Stimulated activated CD4-positive, alpha-beta T cell treated with anti-CD3 and anti-CD28 coated beads, Interleukin-1b, Interleukin-23, amount 100 ng/mL, for 48 hours (primary cell): ENCODE measurements at regions not wholly inside any gene's neighbourhood (a gene's known extent, or its start where the extent isn't known, plus 50 kb on each side); places are given as distances from the start of the nearest gene placed in this dataset.
"Not testable (repeated sequence)": the region's sequence is repeated elsewhere in the genome, so short reads cannot be mapped to it uniquely, and the experiment has no call there.

Experiments
- DNase-seq: peaks from one replicate; pipeline ENCODE4 v3.0.0-alpha.2; 2020

DNA sequence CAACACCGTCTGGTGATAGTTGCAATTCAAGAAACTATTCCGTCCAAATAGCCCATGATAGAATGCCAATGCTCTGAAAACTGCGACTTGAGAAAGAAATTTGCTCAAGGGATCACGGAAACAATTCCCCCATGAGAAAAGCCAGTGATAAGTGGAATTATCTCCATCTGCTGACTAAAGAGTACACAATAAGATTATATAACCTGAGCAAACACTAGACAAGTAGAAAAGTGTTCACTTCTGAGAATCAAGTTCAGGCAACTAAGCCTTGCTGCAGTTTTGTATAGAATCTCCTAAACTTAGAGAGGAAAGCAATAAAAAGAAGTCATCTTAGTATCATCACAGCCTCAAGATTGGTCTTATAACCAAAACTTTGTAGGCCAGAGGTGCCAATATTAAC lies 336.3 kb upstream of the NRXN1 start:
- DNase-seq: no peak

DNA sequence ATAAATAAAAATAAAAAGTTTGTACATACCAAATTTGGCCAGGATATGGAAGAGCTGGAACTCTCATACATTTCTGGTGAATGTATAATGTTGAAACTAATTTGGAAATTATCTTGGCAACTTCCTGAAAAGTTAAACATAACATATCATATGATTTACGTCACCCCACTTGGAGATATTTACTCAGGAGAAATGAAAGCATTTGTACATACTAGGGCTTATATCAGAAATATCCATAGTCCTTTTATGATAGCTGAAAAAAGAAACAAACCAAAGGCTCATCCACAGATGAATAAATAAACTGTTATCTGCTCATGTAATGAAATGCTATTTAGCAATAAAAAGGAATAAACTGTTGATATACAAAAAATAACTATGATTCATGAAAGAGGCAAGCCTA lies 318.2 kb upstream of the NRXN1 start:
- no peak for DNase-seq

DNA sequence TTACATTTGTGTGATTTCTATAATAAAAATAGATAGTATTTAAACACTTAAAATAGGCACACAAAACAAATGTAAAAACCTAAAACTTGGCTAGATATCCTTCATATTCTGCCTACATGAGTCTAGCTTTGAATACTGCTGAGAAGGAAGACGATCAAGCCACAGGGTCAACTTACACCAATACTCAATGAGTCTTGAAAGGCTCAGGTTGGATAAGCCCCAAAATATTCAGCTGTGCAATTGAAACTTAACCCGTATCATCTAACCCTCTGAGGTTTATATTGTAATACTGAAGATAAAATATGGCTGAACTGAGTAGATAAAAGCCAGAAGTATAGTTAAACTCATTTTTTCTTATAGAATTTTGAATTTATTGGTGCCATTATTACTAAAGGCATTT lies 313.0 kb upstream of the NRXN1 start:
- no peak for DNase-seq

DNA sequence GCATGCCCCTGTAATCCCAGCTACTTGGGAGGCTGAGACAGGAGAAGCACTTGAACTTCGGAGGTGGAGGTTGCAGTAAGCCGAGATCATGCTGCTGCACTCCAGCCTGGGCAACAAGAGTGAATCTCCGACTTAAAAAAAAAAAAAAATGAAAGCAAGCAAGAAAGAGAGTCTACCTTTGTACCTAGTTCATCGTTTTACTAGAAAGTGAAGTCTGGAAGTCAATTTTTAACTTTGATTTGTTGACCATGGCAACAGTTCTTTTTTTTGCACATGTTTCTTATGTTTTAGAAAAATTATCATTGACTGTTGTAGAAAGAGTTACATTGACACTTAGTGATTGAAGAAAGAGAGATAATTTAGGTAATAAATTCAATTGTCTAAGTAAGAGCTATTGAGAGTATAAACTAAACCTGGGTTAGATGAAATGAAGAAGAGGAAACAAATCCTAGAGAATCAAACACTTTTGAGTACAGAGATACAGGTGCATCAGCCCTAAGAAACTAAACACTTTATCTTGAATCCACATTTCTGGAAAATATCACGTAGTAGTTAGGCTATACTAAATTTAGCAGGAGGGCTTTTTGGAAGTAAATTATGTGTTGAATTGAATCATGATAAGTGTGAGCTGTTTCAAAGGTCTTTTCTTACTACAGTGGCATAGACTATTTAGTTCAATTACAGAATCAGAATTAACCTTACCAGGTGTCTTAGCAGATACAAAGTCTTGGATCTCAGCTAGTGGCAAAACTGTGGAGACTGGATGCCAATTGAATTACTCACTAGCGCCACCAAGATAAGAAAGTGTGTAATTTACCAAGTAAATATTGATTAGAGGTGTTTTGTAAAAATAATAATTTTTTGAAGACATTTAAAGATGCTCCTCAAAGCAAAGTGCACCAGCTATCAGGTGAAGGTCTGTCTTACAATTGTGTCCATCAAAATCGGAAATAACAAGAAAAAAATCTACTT lies 303.4 kb upstream of the NRXN1 start:
- no peak for DNase-seq

DNA sequence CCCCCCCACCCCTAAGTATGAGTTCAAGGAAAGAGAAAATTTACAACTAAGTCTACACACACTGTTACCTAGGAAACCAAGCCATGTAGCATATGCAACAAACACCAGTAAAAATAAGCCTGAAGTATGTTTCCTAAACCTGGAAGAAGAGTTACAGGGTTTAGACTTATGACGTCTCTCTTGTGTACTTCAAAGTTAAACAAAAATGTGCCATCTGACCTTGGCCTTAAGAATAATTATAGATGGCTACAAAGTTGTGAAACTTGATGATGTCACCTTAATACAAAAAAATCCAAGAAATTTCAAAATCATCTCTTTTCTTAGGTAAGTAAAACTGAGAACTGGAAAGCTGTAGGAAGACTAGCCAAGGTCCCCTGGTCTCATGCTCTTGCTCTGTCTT lies 297.6 kb upstream of the NRXN1 start:
- no peak for DNase-seq

DNA sequence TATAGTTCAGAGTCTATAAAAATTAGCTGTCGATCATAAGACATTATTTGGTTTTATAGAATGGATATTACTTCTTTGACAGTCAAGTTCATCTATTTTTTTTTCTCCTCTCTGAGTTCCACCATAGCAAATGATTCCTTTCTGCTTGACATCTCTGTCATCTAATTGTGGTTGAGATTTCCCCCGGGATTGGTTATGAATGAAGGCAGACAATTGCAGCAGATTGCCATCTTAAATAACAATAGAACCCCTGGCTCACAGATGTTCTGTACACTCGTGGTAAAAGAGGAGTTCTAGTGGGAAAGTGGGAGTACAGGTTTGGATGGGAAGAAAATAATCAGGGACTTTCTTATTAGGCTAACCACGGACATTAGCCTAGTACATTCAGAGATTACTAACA lies 292.1 kb upstream of the NRXN1 start:
- no peak for DNase-seq

DNA sequence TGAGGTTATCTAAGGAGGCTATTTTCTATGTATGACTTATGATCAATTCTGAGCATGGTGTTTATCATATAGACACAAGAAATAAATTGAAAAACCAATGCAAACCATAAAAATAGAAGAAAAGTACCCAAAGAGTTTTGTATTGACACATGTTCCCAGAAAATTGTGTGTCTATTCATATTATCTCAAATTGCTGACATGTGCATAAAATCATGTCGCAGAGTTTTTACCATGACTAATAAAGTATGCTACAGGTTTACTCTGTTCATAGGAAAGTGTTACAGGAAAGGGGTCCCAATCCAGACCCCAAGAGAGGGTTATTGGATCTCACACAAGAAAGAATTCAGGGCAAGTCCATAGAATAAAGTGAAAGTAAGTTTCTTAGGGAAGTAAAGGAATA lies 290.7 kb upstream of the NRXN1 start:
- no peak for DNase-seq

DNA sequence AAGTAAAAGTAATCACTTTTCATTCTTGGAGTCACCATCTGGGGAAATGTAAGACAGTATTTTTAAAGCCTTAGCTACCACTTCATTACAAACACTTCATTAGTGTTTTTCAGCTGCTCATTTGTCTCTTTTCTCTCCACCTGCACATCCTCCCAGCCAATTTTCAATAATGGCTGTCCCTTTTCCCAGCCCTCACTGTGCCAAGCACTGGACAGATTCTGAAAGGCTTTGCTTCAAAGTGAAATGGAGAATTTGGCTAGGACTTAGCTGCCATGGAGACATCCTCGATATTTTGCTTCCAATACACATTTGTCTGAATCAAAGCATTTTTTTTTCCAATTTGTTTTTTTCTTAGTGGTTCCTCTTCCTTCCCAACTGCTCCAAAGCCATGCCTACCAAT lies 272.4 kb upstream of the NRXN1 start:
- no peak for DNase-seq

DNA sequence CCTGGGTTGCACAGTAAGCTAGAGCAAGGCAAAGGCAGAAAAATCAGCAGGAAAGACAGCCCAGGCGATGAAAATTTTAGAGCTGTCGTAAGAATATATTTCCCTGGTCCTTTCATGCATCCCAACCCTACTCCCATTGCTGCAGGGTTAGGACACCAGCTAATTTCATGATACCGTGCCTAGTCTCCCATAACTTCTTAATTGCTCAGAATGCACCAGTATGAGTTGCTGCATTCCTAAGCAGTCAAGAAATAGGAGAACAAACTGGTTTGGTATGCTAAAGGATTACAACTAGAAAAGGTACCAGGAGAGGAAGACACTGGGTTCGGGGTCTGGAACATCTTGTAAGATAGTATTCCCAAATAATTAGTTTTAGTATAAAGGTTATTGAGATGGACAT lies 269.4 kb upstream of the NRXN1 start:
- DNase-seq: no peak

DNA sequence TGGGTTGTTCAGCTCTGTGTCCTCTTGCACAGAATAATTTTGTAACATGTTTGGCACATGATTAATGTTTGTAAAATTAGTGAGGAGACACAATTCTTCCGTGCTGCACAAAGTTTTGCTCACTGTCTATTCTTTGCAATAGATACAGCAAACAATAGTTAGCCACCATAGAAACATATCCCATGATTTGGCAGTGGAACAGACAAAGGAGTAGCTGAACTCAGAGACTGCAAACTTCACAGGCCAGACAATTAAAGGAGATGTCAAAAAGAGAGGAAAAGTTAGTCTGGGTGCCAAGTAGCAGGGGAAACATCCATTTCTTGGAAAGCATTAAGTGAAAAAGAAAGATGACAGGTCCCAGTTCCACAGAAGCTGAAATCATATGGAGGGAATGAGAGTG lies 267.4 kb upstream of the NRXN1 start:
- no peak for DNase-seq

DNA sequence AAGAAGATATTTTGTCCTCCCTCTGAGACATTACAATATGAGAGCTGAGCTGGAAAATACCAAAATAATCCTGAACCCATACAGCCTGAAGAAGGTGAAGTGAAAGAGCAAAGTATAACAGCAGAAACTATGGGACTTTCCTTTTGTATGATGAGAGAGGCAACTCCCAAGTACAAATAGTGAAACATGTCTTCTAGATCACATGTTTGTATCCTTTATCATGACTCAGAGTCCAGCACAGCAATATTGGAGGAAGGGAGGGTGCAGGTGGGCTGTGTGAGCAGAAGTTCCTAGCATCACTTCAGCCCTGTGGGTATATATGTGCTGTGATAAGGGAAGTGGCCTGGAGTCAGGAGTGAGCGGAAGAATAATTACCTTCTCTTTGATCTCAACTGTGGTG lies 265.6 kb upstream of the NRXN1 start:
- DNase-seq: no peak

DNA sequence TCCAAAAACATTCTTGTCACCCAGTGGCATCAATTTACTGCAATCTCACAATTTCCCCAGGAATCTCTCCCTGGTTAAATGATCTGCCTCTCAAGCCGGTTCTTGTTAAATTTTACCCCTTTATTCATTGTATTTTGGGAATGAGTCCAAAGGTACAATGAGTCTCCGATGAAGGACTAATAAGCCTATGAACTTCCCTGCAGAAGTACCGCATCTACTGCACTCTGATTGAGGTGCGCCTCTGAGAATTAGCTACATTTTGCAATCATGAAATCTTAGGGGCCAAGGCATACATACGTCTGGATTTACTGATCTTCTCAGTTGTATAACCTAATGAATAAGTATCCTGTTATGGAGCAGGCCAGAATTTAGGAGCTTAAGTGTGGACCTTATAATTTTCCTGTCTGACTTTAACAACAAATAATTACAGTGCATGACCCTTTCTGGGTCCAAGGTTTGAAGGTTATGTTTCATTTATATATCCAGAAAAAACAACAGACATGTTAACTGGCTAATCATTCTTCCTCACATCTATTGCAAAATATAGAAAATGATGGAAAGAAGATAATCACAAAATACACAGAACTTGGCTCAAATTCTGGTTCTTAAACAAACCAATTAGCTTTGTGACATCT lies 261.8 kb upstream of the NRXN1 start:
- no peak for DNase-seq

DNA sequence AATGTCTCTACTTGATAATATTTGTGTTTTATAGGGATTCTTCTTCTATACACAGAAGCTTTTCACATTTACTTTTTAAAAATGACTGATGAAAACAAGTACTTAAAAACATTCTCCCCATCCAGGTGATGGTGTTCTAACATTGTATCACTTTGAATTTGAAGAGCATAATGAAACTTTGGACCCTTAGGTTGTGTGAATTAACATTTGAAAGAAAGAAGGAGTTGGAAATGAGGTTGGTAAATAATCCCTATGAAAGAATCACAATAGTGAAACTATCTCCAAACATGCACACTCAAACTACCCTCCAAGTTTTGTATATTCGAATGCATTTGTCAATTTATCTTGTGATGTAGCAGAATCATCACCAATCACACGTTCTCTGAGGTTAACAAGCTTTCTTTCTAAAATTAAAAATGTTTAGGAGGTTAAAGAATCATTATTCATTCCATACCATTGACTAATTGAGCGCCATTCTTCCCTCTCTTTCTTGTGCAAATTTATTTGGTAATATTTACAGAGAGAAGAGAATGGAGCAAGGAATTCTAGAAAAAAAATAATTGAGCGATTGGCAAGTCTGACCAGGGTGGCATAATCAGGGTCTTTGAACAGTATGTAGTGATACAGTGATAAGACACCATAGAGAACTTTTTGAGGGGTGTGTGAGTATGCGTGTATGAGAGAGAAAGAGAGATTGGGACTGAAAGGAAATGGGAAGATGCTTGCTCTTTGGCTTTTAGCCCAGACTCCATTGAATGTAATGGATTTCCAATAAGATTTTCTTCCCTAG lies 260.0 kb upstream of the NRXN1 start:
- no peak for DNase-seq

DNA sequence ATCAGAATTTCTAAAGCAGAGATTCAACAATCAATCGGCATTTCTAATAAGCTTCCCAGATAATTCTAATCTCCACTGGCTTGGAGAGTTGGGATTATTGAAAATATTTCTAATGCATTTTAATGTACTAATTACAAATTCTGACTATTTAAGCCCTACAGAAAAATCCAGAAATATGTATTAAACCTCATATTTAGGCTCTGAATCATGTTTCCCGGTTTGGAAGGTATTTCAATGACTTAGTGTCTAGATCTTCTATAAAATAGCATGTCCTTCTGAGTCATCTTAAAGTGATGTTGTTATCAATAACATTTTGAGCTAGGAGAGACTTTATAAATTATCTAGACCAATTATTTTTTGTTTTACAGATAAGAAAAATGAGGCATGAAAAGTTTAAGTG lies 258.8 kb upstream of the NRXN1 start:
- no peak for DNase-seq

DNA sequence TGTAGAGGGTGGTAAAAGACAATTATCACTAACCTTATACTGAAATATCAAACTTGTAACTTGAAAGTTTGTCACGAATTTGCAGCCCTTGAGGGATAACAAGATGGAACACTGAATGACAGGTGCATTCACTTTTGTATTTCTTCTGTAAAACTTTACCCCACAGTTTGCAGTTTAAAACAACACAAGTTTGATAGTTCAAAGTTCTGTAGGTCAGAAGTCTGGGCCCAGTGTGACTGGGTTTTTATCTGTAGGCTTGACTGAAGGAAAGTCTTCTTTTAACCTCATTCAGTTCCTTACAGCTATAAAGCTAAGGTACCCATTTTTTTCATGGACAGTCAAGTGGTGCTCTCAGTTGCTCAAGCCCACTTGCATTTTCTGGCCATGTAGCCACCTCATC lies 257.1 kb upstream of the NRXN1 start:
- no peak for DNase-seq

DNA sequence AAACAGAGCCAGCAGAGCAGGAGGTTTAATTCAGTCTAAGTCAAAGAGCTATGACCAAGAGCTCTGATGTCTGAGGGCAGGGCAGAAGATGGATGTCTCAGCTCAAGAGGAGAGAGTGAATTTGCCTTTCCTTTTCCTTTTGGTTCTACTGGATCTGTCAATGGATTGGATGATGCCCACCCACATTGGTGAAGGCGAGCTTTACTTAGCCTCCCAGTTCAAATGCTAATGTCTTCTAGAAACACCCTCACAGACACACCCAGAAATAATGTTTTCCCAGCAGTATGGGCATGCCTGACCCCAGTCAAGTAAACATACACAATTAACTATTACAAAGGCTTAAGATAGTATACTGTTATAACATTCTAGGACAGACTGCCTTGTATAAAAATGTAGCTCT lies 236.3 kb upstream of the NRXN1 start:
- no peak for DNase-seq

DNA sequence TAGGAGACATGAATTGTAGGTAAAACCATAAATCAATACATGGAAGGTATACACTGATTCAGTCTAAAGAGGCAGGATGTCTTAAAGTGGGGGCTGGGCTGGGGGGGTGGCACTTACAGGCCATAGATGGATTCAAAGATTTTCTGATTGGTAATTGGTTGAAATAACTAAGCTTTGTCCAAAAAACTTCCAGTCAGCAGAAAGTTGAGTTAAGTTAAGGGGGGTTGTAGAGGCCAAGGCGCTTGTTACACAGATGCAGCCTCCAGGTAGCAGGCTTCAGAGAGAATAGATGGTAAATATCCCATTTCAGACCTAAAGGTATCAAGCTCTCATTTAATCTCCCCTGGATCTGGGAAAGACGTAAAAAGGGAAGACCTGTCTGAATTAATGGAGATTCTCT lies 233.6 kb upstream of the NRXN1 start:
- DNase-seq: no peak

DNA sequence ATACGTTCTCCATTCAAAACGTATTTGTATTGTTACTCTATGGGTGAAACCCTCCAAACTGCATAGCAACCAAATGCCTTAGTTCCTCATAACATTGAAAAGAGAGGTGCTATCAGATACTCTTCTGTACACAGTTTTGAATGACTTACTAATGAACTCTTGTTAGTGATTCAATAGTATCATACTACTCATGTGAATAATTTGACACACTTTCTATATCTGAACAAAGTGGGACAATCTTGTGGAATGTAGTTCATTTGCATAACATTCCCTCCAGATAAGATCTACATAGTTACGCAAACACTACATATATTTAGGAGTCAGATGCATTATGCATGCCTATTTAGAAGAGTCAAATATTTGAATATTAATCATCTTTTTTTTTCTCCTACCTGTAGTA lies 232.0 kb upstream of the NRXN1 start:
- no peak for DNase-seq

DNA sequence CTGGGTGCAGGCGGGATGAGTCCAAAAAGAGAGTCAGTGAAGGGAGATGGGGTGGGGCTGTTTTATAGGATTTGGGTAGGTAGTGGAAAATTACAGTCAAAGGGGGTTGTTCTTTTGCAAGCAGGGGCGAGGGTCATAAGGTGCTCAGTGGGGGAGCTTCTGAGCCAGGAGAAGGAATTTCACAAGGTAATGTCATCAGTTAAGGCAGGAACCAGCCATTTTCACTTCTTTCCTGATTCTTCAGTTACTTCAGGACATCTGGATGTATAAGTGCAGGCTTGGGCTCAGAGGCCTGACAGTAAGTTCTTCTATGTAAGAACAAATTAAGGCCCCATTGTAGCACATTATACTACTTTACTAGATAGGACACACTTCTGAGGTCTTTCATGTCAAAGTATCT lies 231.2 kb upstream of the NRXN1 start:
- DNase-seq: not testable (repeated sequence)

DNA sequence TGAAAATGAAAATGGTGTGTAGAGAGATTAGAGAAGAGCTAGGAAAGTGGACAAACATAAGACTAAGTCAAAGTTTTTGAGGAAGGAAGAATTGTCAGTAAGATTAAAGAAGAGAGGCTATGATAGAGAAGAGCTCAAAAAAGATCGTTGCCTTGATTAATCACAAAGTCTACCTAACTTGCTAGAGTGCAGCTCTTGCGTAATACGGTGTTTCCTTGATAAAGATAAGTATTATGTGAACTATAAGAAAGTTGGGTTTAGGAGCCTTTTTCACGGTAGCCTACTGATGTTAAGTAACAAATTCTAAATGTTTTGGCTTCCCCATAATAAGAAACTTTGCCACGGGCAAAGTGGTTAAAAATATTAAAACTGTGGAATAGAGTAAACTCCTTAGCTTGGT lies 226.4 kb upstream of the NRXN1 start:
- DNase-seq: no peak

DNA sequence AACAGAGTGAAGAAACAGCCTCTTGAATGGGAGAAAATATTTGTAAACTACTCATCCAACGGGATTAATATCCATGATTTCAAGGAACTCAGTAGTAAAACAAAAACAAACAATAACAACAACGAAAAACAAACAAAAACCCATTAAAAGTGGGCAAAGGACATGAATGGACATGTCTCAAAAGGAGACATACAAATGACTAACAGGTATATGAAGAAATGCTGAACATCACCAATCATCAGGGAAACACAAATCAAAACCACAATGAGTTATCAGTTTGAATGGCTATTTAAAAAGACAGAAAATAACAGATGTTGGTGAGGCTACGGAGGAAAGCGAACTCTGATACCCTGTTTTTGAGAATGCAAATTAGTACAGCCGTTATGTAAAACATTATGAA lies 224.8 kb upstream of the NRXN1 start:
- DNase-seq: no peak

DNA sequence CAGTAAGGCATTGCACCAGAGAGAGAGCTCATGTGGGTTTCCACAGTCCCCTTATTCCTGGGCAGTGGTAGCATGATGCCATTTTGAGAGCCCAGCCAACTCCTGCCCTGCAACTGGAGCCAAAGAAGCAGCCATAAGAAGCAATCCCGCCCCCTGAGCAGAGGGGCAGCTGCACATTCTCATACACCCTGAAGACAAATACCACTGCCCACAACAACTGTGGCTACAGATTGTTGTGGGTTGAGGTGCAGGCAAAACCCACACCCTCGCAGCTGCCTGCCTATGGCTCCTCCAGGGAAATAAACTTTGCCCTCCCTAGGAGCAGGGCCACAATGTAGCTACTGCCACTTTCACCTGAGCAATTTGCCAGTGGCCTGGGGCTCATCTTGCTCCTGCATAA lies 219.4 kb upstream of the NRXN1 start:
- DNase-seq: no peak

DNA sequence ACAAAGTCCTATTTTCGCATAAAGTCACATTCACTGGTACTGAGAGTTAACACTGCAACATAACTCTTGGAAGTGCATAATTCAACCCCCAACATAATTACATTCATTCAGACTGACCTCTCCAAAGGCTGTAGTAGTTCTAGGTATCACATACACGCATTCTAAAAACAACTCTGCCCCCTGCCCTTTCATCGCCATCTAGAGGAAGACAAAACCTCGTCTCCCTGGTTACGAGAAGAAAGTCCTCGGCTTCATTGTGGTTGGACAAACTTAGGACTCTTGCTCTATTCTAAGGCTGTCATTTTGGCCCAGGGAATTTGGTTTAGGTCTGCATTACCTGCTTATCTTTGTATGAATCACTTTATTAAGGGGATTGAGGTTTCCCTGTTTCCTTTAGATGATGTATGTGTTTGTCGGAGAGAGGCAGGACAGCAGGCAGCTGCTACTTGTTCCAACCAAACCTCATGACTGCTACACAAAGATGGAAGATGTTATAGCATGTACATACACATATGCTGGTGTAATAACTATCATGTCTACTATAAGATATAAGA lies 215.4 kb upstream of the NRXN1 start:
- no peak for DNase-seq
